ENCODE measurements at regions not wholly inside any gene's neighbourhood (a gene's known extent, or its start where the extent isn't known, plus 50 kb on each side); places are given as distances from the start of the nearest gene placed in this dataset.

GRCh38 chr21:22758478-22758877 lies 1760.3 kb downstream of the NCAM2 start:
- no peak for TF ChIP-seq CTCF (conservative IDR thresholded peaks at IDR 0.05 in 1 of 2, IDR thresholded peaks at IDR 0.05 in 1 of 2; ENCODE audit: extremely low read depth in 1 of 2, insufficient read depth in 1 of 2, low read depth in 1 of 2, low read length in 2 of 2)
- TF ChIP-seq EZH2 (IDR thresholded peaks at IDR 0.05; ENCODE audit: borderline replicate concordance, low read length) = no peak

Measured in mammary epithelial cell (primary cell).